ENCODE measurements at regions not wholly inside any gene's neighbourhood (a gene's known extent, or its start where the extent isn't known, plus 50 kb on each side); places are given as distances from the start of the nearest gene placed in this dataset.

- DNase-seq, result no peak
Observed at GRCh38 chr10:36303896-36304295, 661.8 kb upstream of the FZD8 start.

DNA sequence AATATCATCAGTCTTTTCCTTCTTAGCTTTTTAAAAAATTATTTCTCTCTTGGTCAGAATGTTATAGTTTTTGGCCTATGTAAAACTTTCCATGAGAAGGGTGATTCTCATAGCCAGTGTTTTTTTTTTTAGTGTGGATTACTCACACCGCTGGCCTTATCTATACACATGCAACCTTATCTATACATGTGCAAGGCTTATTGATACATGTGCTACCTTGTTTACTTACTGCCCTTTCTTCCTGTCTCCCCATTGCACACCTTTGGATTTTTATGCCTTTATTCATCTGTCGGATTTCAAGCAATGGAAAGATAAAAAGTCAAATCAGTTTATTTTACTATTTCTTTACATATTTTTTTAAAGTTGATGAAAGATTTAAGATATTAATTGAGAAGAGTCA, 660.0 kb upstream of the FZD8 start:
- intact Hi-C loops (cut with micrococcal nuclease), result no loop called here
- H3K9me3 ChIP-seq (replicated peaks in 1 of 2; ENCODE audit: control insufficient read depth in 1 of 2, insufficient read depth in 1 of 2, low read length in 2 of 2), result peaks cover under 1 to 6% of the 10 kb centered on the region in 2 donors
- no peak overlapping the region for H3K9ac ChIP-seq (ENCODE audit: insufficient read depth, low read length, poor library complexity, severe bottlenecking)
- H3K27me3 ChIP-seq (ENCODE audit: control insufficient read depth in 2 of 2, insufficient read depth in 2 of 2, low read length in 2 of 2), result no peaks in the 10 kb centered on the region
- H3K27ac Mint-ChIP-seq, result no peak overlapping the region
- H3K27ac ChIP-seq (ENCODE audit: low read depth in 1 of 2, low read length in 2 of 2), result no peak overlapping the region
- peaks cover 0 to 8% (median 6%) of the 10 kb centered on the region in 7 donors for H3K9me3 Mint-ChIP-seq
- H4K20me1 ChIP-seq (ENCODE audit: insufficient read depth, low read length), result no peaks in the 10 kb centered on the region
- no peaks in the 10 kb centered on the region for H3K4me1 Mint-ChIP-seq
- no peaks in the 10 kb centered on the region for H3K4me1 ChIP-seq (ENCODE audit: control insufficient read depth in 1 of 2, insufficient read depth in 2 of 2, low read length in 2 of 2)
- TF ChIP-seq CTCF (IDR thresholded peaks at IDR 0.05), result no peak
- WGBS (ENCODE audit: insufficient coverage), result no CpG with 5 or more reads among the region's 2 CpGs
- H3K4me3 Mint-ChIP-seq, result no peak overlapping the region
- H3K36me3 Mint-ChIP-seq, result no peaks in the 10 kb centered on the region
- no peaks in the 10 kb centered on the region for H3K36me3 ChIP-seq (replicated peaks in 1 of 2; ENCODE audit: control insufficient read depth in 1 of 2, insufficient read depth in 2 of 2, low read length in 2 of 2)
- no peak overlapping the region for H3K4me2 ChIP-seq (replicated peaks; ENCODE audit: extremely low read depth, low read length, poor library complexity, severe bottlenecking)
- H3K4me3 ChIP-seq (replicated peaks in 1 of 3; ENCODE audit: low read depth in 2 of 3, low read length in 3 of 3), result no peak overlapping the region
- no peaks in the 10 kb centered on the region for H3K79me2 ChIP-seq (ENCODE audit: insufficient read depth, low read length)
- no peak for DNase-seq
- H3K27me3 Mint-ChIP-seq (ENCODE audit: low read depth in 3 of 3), result peaks cover 0 to 1% (median 1%) of the 10 kb centered on the region in 3 donors
- no peak overlapping the region for H2AFZ ChIP-seq (ENCODE audit: insufficient read depth, low read depth, low read length, poor library complexity, severe bottlenecking)

More at GRCh38 chr10:36303896-36304295, 661.8 kb upstream of the FZD8 start:
- H3K79me2 ChIP-seq (ENCODE audit: insufficient read depth, low read length), result no peaks in the 10 kb centered on the region
- no peak overlapping the region for H3K27ac Mint-ChIP-seq
- H3K36me3 ChIP-seq (replicated peaks in 1 of 2; ENCODE audit: control insufficient read depth in 1 of 2, insufficient read depth in 2 of 2, low read length in 2 of 2), result no peaks in the 10 kb centered on the region
- peaks cover 0 to 1% (median 1%) of the 10 kb centered on the region in 3 donors for H3K27me3 Mint-ChIP-seq (ENCODE audit: low read depth in 3 of 3)
- H3K4me2 ChIP-seq (replicated peaks; ENCODE audit: extremely low read depth, low read length, poor library complexity, severe bottlenecking), result no peak overlapping the region
- H3K36me3 Mint-ChIP-seq, result no peaks in the 10 kb centered on the region
- TF ChIP-seq CTCF (IDR thresholded peaks at IDR 0.05), result no peak
- no peaks in the 10 kb centered on the region for H4K20me1 ChIP-seq (ENCODE audit: insufficient read depth, low read length)
- no peaks in the 10 kb centered on the region for H3K4me1 ChIP-seq (ENCODE audit: control insufficient read depth in 1 of 2, insufficient read depth in 2 of 2, low read length in 2 of 2)
- peaks cover 0 to 6% of the 10 kb centered on the region in 2 donors for H3K9me3 ChIP-seq (replicated peaks in 1 of 2; ENCODE audit: control insufficient read depth in 1 of 2, insufficient read depth in 1 of 2, low read length in 2 of 2)
- H3K4me3 ChIP-seq (replicated peaks in 1 of 3; ENCODE audit: low read depth in 2 of 3, low read length in 3 of 3), result no peak overlapping the region
- no peak overlapping the region for H2AFZ ChIP-seq (ENCODE audit: insufficient read depth, low read depth, low read length, poor library complexity, severe bottlenecking)
- H3K4me1 Mint-ChIP-seq, result no peaks in the 10 kb centered on the region
- H3K4me3 Mint-ChIP-seq, result no peak overlapping the region
- peaks cover 0 to 13% (median 4%) of the 10 kb centered on the region in 7 donors for H3K9me3 Mint-ChIP-seq
- H3K27me3 ChIP-seq (ENCODE audit: control insufficient read depth in 2 of 2, insufficient read depth in 2 of 2, low read length in 2 of 2), result no peaks in the 10 kb centered on the region
- intact Hi-C loops (cut with micrococcal nuclease), result no loop called here
- H3K9ac ChIP-seq (ENCODE audit: insufficient read depth, low read length, poor library complexity, severe bottlenecking), result no peak overlapping the region
- no peak overlapping the region for H3K27ac ChIP-seq (ENCODE audit: low read depth in 1 of 2, low read length in 2 of 2)
